SU-DHL-6 (cell line): ENCODE measurements at regions not wholly inside any gene's neighbourhood (a gene's known extent, or its start where the extent isn't known, plus 50 kb on each side); places are given as distances from the start of the nearest gene placed in this dataset.

Source experiments
- H2AFZ ChIP-seq: fragments of 200-600 bp; sonication (generic); 2 replicates; pipeline ENCODE4 v1.6.1; 2014; ENCODE audit warnings: low read depth, mild to moderate bottlenecking, moderate library complexity, mixed read lengths, antibody characterized with exemption, low read length; ENCODE audit not compliant: severe bottlenecking
- H3F3A ChIP-seq: fragments of 200-600 bp; shearing (Covaris generic); 2 replicates; pipeline ENCODE4 v1.6.0; 2016; ENCODE audit warnings: antibody characterized with exemption, mild to moderate bottlenecking; ENCODE audit not compliant: insufficient read depth
- H3K27ac ChIP-seq: fragments of 200-600 bp; sonication (generic); 2 replicates; pipeline ENCODE4 v1.5.1; 2016; ENCODE audit warnings: low read depth, mild to moderate bottlenecking, low read length, moderate library complexity, mixed read lengths
- H3K27me3 ChIP-seq: fragments of 200-600 bp; sonication (generic), shearing (Covaris generic); 2 replicates; pipeline ENCODE4 v1.6.0; 2014; ENCODE audit warnings: mild to moderate bottlenecking, low read length
- H3K36me3 ChIP-seq: fragments of 200-600 bp; sonication (generic); 2 replicates; pipeline ENCODE4 v1.6.1; 2014; ENCODE audit warnings: mild to moderate bottlenecking, low read length, mixed read lengths
- H3K4me2 ChIP-seq: fragments of 300-600, 200-600 bp; shearing (Covaris generic), sonication (generic); 2 replicates; pipeline ENCODE4 v1.6.0; 2014; ENCODE audit warnings: low read length, low read depth, mild to moderate bottlenecking; ENCODE audit not compliant: poor library complexity, severe bottlenecking
- H3K4me3 ChIP-seq: fragments of 200-600 bp; sonication (generic); 2 replicates; pipeline ENCODE4 v1.5.1; 2014; ENCODE audit warnings: antibody characterized with exemption, low read length, mild to moderate bottlenecking, mixed read lengths; ENCODE audit not compliant: insufficient read depth, poor library complexity, severe bottlenecking
- H3K79me2 ChIP-seq: fragments of 200-600 bp; sonication (generic); 2 replicates; pipeline ENCODE4 v1.6.1; 2014; ENCODE audit warnings: mild to moderate bottlenecking, low read length, moderate library complexity; ENCODE audit not compliant: insufficient read depth
- H3K9ac ChIP-seq: fragments of 200-600 bp; sonication (generic); 2 replicates; pipeline ENCODE4 v1.7.0; 2014; ENCODE audit warnings: mild to moderate bottlenecking, low read length
- H3K9me2 ChIP-seq: fragments of 200-600 bp; sonication (generic); replicated peaks from 2 replicates; pipeline ENCODE4 v1.6.1; 2014; ENCODE audit warnings: low read length; ENCODE audit not compliant: insufficient read depth
- H3K9me3 ChIP-seq: fragments of 200-600 bp; sonication (generic); 2 replicates; pipeline ENCODE4 v1.6.1; 2014; ENCODE audit warnings: low read length, mixed read lengths; ENCODE audit not compliant: insufficient read depth
- H4K20me1 ChIP-seq: fragments of 200-600 bp; sonication (generic); 2 replicates; pipeline ENCODE4 v1.6.1; 2014; ENCODE audit warnings: low read depth, mild to moderate bottlenecking, antibody characterized with exemption, low read length, moderate library complexity, mixed read lengths
- EZH2phosphoT487 ChIP-seq: fragments of 200-600 bp; sonication (generic), shearing (Covaris generic); conservative IDR thresholded peaks from 2 replicates; pipeline ENCODE4 v1.6.1; 2018; ENCODE audit warnings: mild to moderate bottlenecking, antibody characterized with exemption, low read length, moderate library complexity, mixed read lengths
- TF ChIP-seq, protein P1 (sequence below): fragments of 200-600 bp; sonication (generic); IDR thresholded peaks from one replicate; pipeline ENCODE4 v1.5.1; 2017; ENCODE audit warnings: antibody characterized with exemption, mild to moderate bottlenecking, low read length, moderate library complexity; ENCODE audit not compliant: insufficient read depth, poor library complexity, severe bottlenecking

DNA sequence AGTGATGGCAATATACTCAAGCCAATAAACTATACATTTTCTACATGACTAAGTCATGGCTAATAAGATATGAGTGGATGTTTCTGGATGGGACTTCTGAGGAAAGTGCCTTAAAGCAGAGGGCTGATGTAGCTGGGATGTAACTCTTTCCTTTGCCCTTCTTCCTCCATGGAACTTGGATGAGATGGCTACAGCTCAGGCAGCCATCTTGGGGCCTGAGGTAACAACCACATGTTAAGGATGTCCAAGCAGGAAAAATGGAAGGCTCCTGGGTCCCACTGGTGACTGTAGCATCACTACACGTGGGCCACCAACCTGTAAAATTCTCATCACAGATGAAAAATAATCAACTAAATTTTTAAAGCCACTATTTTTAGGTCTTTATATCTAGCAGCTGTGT is 54.4 kb upstream of the GRIP1 start:
- Histone ChIP-seq H3K36me3 (no peaks in the 10 kb centered on the region), H3K9me2 (no peaks in the 10 kb centered on the region), H3F3A (no peaks in the 10 kb centered on the region), H3K9ac (no peak overlapping the region), H4K20me1 (no peaks in the 10 kb centered on the region), H3K27ac (no peak overlapping the region), H3K9me3 (no peaks in the 10 kb centered on the region), H3K4me2 (no peak overlapping the region), H3K79me2 (no peaks in the 10 kb centered on the region), H2AFZ (no peak overlapping the region), H3K4me3 (no peak overlapping the region), H3K27me3 (no peaks in the 10 kb centered on the region)
- TF ChIP-seq, protein P1, sequence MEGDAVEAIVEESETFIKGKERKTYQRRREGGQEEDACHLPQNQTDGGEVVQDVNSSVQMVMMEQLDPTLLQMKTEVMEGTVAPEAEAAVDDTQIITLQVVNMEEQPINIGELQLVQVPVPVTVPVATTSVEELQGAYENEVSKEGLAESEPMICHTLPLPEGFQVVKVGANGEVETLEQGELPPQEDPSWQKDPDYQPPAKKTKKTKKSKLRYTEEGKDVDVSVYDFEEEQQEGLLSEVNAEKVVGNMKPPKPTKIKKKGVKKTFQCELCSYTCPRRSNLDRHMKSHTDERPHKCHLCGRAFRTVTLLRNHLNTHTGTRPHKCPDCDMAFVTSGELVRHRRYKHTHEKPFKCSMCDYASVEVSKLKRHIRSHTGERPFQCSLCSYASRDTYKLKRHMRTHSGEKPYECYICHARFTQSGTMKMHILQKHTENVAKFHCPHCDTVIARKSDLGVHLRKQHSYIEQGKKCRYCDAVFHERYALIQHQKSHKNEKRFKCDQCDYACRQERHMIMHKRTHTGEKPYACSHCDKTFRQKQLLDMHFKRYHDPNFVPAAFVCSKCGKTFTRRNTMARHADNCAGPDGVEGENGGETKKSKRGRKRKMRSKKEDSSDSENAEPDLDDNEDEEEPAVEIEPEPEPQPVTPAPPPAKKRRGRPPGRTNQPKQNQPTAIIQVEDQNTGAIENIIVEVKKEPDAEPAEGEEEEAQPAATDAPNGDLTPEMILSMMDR: no peak
- no peak for TF ChIP-seq EZH2phosphoT487

DNA sequence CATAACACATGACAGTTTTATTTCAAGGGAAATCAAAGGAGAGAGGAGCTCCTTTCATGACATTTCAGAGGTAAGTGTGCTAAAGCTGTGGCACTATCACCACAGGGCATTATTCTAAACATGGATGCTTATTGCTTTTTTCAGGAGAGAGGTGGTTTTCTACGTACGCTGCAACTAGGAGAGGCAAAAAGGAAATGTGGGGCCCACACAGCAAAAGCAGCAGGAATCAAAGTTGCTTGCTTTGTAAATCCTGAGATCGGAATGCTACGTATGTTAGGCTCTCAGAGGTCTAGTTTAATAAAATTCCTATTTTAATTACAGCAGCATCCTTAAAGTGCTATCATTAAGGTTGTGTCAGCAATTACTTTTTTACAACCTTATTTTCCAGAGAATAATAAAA is 55.0 kb upstream of the GRIP1 start:
- Histone ChIP-seq H3K27ac (no peak overlapping the region), H3K9ac (no peak overlapping the region), H3K79me2 (no peaks in the 10 kb centered on the region), H3K4me2 (no peak overlapping the region), H3K9me3 (no peaks in the 10 kb centered on the region), H3K4me3 (no peak overlapping the region), H3K27me3 (no peaks in the 10 kb centered on the region), H3K9me2 (no peaks in the 10 kb centered on the region), H4K20me1 (no peaks in the 10 kb centered on the region), H3K36me3 (no peaks in the 10 kb centered on the region), H3F3A (no peaks in the 10 kb centered on the region), H2AFZ (no peak overlapping the region)
- TF ChIP-seq, protein P1: no peak
- TF ChIP-seq EZH2phosphoT487: no peak

DNA sequence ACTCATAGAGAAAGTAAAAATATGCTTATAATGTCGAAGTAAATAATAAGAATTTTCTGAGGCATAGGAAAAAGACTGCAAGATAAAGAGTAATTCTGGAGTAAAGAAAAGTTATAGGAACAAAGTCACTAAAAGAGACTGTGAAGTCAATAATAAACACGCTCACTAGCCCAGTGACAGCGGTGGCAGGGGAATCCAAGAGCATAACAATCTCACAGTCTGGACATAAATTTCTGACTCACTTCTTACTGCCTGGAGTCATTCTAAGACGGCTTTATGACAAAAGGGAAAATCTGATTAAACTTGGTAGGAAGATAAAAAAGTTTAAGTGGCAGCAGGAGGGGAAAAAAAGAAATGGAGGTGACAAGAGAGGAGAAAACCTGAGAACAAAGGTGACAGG is 56.4 kb upstream of the GRIP1 start:
- Histone ChIP-seq H3K27me3 (no peaks in the 10 kb centered on the region), H3K27ac (no peak overlapping the region), H3K9ac (no peak overlapping the region), H3K4me2 (no peak overlapping the region), H2AFZ (no peak overlapping the region), H3K36me3 (no peaks in the 10 kb centered on the region), H4K20me1 (no peaks in the 10 kb centered on the region), H3K9me2 (no peaks in the 10 kb centered on the region), H3F3A (no peaks in the 10 kb centered on the region), H3K4me3 (no peak overlapping the region), H3K9me3 (no peaks in the 10 kb centered on the region), H3K79me2 (no peaks in the 10 kb centered on the region)
- no peak for TF ChIP-seq EZH2phosphoT487
- TF ChIP-seq, protein P1: no peak

DNA sequence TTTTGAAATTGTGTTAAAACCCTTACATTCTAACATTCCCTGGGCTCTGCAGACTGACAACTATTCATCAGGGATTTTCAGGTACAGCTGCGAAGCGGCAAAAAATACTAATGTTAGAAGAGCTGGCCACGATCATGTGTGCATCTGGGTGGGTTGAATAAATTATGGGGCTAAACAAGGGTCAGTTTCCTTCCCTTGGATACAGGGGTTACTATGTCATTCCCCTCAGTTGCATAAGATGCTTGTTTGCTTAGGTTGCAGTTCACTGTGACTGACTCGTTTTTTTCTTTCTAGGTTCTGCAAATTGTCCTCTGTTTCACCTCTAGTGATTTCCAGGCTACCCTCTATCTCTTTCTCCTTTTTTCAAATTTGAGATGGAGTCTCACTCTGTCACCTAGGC is 58.1 kb upstream of the GRIP1 start:
- no peak for TF ChIP-seq EZH2phosphoT487
- TF ChIP-seq, protein P1: no peak
- Histone ChIP-seq H3K4me2 (no peak overlapping the region), H3K36me3 (no peaks in the 10 kb centered on the region), H3K4me3 (no peak overlapping the region), H3K27ac (no peak overlapping the region), H3K79me2 (no peaks in the 10 kb centered on the region), H3K9me3 (no peaks in the 10 kb centered on the region), H3K27me3 (no peaks in the 10 kb centered on the region), H3K9me2 (no peaks in the 10 kb centered on the region), H4K20me1 (no peaks in the 10 kb centered on the region), H3K9ac (no peak overlapping the region), H3F3A (no peaks in the 10 kb centered on the region), H2AFZ (no peak overlapping the region)
